A673 (cell line): ENCODE measurements at regions not wholly inside any gene's neighbourhood (a gene's known extent, or its start where the extent isn't known, plus 50 kb on each side); places are given as distances from the start of the nearest gene placed in this dataset.

Source experiments
- CTCF ChIP-seq: fragments of 300-800, 200-600 bp; sonication (generic); conservative IDR thresholded peaks from 2 replicates; pipeline ENCODE4 v1.5.1; 2017; ENCODE audit warnings: low read depth, mild to moderate bottlenecking, antibody characterized with exemption, low read length, moderate library complexity, mixed read lengths
- EZH2 ChIP-seq: fragments of 200-600 bp; sonication (generic); IDR thresholded peaks from 2 replicates; pipeline ENCODE4 v1.6.1; 2017; ENCODE audit warnings: borderline replicate concordance, low read depth, mild to moderate bottlenecking, mixed read lengths, antibody characterized with exemption, low read length; ENCODE audit not compliant: poor library complexity, severe bottlenecking

DNA sequence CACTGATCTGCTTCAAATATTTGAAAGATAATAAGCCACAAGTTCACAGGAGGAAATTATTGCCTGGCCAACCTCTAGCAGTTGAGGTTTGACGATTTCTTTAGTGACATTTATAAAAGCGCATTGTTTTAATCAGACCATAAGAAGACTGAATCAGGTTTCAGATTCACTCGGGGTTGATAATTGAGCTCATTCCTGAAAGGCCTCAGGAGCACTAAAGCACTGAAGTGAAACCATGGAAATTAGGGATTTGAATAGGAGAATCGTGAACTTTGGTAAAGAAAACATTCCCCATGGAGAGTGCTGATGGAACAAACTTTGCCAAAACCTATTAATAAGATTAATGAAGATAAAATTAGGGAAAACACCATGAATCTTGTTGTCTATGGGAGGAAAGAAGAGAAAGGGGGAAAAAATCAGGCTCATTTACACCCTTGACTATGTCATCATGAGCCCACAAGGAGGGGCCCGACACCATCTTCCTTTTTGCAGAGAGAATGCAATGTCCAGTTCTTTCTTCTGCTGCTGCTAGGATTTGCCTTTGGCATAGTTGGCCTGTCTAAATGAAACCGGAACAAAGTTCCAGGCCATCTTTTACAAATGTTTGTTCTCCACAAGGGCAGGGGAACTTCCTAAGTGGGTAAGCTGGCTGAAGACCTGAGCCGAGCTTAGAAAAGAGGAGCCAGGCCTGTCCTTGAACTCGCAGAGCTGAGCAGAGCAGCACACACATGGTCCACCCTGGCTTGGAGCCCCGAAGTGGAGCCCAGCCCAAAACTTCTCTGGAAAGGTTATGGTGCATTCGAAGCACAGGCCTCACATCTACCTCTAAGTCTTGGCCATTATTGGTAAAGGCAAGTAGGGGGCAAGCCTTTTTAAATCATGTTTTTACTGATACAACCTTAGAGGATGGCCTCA, 56.1 kb upstream of the EIF3M start:
- TF ChIP-seq CTCF (no peak), EZH2 (no peak)
